IPS-NIHi11 (cell line): ENCODE measurements at regions not wholly inside any gene's neighbourhood (a gene's known extent, or its start where the extent isn't known, plus 50 kb on each side); places are given as distances from the start of the nearest gene placed in this dataset.
"Not testable (repeated sequence)": the region's sequence is repeated elsewhere in the genome, so short reads cannot be mapped to it uniquely, and the experiment has no call there.

Experiments
- DNase-seq: peaks from one replicate; pipeline ENCODE4 v3.0.0; 2012; ENCODE audit warnings: mixed read lengths, low spot score

DNA sequence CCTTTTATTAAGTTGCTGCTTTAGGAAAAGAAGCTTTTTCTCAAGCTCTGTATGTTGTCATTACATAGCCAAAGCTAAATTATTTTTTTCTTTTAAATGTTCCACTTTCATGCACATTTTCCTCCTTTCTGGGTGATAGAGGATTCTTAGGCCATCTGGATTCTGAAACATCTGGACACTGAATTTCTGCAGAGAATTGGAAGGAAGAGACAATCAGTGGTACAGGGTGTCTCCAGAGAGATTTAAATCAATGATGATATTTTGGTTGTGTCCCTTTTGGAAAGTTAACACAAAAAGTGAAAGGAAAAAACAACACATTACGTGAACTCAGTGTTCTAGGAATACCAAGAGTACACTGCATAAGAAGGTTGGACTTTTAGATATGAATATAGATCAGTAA lies 211.4 kb upstream of the PKN2 start:
- no peak for DNase-seq

DNA sequence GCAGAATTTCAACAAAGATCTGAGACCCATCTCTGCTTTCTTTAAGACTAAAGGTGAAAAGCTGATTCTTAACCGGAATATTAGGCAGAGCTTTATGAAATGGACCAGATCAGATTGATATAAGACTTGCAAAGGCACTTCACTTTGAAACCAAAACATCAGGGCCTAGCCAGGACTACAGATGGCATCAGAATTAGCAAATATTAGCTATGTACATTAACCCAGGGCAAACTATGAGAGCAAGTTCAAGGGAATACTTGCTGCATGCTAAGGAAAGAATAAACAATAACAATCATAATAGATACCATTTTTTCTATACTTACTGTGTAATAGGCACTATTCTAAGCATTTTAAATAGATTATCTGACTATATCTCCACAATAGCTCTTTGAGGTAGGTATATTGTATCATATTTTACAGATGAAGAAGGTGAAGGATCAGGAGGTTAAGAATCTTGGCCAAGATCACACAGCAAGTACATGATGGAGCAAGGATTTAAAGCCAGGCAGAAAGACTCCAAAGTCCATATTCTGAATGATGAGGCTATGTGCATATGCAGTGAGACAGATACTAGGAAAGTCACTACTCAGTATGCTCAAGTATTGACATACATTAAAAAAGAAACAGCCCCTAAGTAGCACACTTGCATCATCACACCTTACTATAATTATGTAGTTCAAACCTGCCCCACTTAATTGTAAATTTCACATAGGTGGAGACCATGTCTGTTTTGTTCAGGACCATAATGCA lies 209.3 kb upstream of the PKN2 start:
- DNase-seq: no peak

DNA sequence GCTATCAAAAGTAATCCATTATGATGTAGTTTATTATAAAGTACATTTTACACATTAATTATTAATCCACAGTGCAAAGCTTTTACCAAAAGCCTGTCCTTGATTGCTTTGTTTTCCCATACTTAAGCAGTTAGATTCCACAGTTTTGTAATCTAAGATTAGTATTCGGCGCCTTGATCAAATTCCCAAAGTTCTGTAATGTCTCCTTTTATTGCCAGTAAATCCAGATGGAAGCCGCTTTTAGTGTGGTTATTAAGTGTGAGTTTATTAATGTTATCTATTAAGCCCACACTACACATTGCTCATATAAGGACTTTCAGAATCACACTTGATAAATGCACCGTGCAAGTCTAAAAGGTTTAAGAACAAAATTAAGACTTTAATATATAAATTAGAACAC lies 199.2 kb upstream of the PKN2 start:
- no peak for DNase-seq

GRCh38 chr1:88488237-88488636 lies 195.8 kb upstream of the PKN2 start:
- DNase-seq: no peak

DNA sequence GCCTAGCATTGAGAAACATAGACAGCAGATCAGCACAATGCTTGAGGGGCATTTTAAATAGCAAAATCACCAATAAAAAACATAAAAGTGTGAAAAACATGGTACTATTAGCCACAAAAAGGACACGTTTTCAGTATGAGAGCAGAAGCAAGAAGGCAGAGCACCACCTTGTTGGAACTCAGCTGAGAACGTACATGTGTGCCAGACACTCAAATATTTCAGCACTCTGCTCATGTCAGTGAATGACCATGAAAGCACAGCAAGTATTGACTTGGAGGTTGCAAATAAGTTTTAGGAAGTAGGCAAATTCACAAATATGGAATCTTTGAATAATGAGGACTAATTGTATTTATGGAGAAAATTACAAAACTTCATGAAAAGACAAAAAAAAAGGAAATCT lies 193.4 kb upstream of the PKN2 start:
- DNase-seq: no peak

DNA sequence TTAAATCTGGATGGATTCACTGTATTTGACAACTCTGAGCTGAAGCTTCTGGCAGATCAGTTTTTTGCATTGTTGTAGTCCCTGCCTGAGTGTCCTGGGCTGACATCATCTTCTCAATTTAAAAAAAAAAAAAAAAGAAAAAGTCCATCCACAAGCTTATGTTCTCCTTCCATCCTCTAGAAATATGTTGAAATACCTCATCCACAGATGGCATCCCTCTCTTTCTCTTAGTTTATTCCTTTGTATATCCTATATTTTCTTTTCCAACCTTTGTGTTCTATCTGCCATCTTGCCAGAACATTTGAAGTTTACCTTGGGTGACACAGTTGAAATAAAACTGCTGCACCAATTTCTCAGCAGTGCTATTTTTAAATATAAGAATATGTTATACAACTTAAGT lies 184.4 kb upstream of the PKN2 start:
- DNase-seq: no peak

DNA sequence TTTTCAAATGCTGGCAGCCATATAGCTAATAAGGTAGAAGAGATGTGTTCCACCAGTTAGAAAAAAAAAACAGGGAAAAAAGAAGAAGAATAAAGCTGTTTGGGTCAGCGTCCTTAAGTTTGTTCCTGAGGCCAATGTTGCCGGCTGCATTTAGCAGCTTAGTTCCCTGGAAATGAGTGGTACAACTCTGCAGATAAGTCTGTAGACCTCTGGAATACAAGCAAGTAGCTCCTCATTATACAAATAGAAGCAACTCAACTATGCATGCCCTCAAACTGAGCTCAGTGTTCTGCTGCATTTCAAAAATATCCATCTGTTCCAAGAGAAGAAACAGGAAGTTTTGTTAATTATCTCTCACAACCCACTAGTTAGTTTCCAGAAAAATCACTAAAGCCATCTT lies 181.2 kb upstream of the PKN2 start:
- no peak for DNase-seq

DNA sequence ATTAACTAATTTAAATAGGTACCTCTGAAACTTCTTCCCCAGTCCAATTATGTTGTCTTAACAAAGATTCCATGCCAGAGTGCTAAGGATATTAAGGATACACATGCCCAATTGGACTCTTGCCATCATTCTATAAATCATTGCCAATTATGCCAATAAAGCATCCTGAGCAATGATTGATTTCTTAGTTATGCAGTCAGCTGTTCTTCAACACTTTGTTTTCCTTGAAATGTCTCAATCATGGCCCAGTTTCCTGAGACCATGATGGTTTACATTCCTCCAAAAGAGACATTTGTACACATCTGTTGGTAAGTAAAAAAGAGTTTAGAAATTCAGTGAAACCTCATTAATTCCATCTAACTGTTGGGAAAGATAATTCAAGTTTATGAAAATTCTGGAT lies 180.4 kb upstream of the PKN2 start:
- DNase-seq: no peak

- no peak for DNase-seq
Observed at GRCh38 chr1:88504601-88505000, 179.5 kb upstream of the PKN2 start.

GRCh38 chr1:88509379-88509778 lies 174.7 kb upstream of the PKN2 start:
- DNase-seq: no peak

DNA sequence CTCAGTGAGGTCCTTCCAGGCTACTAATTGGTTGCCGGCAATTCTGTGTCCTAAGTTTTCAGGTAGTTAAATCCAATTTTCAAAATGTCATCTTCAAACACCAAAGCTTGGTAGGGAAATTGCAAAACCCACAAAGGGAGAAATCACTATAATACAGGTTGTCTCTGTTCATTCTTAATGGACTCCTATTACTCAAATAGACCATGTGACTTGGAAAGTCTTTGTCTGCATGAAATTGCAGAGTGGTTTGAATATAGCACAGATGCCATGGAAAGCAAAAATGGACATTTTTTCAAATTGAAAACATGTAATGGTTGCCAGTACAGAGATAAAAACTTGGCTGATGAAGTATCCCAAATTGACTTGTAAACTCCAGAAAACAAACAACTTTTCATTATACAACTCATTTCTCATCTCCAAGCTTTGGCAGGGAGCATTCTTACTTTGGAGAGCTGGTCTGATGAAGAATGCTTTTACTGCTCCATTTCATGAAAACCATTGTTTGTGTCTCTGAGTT lies 169.5 kb upstream of the PKN2 start:
- DNase-seq: no peak

GRCh38 chr1:88517499-88517898 lies 166.6 kb upstream of the PKN2 start:
- not testable (repeated sequence) for DNase-seq

DNA sequence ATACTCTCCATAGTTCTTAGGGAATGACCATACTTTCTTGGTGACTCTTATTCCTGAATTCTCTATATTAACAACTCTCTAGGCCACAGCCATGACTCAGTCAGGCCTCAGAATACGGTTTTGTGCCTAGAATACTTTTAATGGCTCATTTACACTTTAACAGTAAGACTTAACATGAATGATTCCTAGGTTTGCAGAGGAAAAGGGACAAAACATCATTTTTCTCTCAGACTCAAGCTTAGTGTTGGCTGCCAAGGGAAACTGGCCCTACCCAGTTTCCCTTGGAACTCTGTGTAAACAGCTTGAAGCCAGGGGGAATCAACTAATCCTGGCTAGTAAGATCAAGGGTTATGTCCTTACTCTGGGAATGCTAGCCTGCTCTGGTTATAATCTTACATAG lies 164.9 kb upstream of the PKN2 start:
- DNase-seq: no peak

DNA sequence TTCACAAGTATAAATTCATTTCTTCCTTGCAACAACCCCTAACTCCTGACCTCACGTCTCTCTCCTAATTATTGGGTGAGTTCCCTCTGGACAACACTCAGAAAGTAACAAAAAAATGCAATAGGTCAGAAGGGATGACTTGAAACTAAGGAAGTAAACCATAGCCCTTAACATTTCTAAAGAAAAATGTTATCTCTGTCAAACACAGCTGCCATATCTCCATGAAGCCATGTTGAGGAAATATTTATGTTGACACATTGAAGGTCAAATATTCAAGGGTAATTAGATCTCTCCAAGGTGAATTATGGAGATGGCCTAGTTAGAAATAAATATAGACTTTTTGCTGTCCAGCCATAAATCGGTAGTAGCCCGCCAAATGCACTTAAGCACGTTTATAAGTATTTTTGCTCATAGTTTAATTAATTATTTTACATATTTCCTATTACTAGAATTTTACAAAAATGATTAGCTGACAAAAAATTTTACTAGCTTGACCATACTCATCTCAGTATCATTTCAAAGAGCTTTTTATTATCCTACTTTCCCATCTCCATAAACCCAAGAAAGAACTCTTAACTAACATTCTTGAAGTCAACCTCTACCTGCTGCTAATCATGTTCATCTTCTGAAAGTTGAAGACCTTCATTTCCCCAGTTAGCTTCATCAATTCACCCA lies 160.1 kb upstream of the PKN2 start:
- no peak for DNase-seq

- DNase-seq: no peak
Observed at GRCh38 chr1:88526456-88526855, 157.6 kb upstream of the PKN2 start.

DNA sequence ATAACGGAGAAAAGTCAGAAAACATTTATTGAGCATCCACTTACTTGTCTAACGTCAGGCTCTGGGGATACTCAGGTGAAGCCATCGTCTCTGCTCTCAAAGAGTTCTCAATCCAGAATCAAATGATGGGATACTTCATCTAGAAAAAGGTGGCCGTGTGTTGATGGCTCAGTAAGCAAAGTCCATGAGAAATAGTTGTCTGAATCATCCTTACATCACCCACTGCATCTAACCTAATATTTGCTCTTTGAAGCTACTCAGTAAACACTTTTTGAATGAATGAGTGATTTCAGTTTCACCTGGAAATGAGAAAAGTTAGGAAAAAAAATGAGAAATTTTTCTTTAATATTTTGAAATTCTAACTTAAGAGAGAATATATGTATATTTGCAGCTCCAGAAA lies 155.3 kb upstream of the PKN2 start:
- DNase-seq: no peak

DNA sequence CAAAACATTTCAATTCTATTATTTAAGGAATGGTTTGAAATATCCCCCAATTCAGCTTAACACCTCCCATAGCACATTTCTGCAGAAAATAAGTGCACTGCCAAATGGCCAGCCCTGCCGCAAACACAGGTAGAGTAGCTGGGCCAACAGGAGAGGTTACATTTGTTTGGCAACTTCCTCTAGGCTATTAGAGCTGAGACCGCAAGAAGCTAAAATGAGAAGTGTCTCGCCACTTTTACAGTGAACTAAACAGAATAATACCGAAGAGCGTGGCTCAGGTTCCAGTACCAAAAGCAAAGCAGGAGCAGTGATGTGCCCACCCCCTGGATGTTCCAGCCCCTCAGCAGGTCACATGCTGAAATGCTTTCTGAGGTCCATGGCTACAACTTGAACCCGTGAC lies 154.5 kb upstream of the PKN2 start:
- DNase-seq: no peak

GRCh38 chr1:88530246-88530645 lies 153.8 kb upstream of the PKN2 start:
- no peak for DNase-seq

GRCh38 chr1:88537787-88538186 lies 146.3 kb upstream of the PKN2 start:
- DNase-seq: no peak

DNA sequence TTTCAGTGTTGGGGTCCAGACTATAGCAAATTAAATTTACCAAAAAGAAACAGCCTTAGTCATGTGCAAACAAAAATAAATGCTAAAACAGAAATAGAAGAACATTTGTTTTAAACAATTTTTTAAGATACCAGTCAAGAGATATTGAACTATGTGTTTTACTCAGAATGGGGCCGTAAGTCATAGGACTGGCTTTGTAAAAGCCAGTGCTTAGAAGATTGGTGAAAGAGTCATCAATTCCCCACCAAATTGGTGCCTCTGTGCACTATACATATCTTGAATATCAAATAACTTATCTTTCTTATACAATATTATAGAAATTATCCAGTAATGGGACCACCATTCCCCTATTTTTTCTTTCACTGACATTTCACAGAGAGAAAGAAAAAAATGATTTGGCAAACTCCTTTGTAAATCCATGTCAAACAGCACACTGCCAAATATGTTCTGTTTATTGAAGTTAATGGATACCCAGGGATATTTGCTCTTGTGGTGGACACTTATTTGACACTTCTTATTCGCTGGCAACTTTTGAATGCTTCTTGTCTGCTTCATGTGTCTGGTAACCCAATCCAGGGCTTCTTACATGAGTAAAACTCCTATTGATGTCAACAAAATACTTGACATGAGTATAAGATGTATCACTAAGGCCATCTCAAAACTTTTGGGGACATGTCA lies 145.7 kb upstream of the PKN2 start:
- DNase-seq: no peak

GRCh38 chr1:88540255-88540654 lies 143.8 kb upstream of the PKN2 start:
- no peak for DNase-seq

GRCh38 chr1:88541596-88541995 lies 142.5 kb upstream of the PKN2 start:
- DNase-seq: no peak

- no peak for DNase-seq
Observed at GRCh38 chr1:88544195-88544594, 139.9 kb upstream of the PKN2 start.
